GM20431 (cell line): ENCODE measurements at regions not wholly inside any gene's neighbourhood (a gene's known extent, or its start where the extent isn't known, plus 50 kb on each side); places are given as distances from the start of the nearest gene placed in this dataset.

Experiments used
- in situ Hi-C: fragments of 300-500 bp; cut with MseI, MboI; formaldehyde crosslinking; loops from one replicate; pipeline ENCODE4 v1.15.0; 2020; ENCODE audit warnings: low sequenced_read_pairs; ENCODE audit not compliant: unreplicated experiment

GRCh38 chr11:128238521-128239265 lies 348.7 kb downstream of the ETS1 start:
- in situ Hi-C loops, result no loop called here

DNA sequence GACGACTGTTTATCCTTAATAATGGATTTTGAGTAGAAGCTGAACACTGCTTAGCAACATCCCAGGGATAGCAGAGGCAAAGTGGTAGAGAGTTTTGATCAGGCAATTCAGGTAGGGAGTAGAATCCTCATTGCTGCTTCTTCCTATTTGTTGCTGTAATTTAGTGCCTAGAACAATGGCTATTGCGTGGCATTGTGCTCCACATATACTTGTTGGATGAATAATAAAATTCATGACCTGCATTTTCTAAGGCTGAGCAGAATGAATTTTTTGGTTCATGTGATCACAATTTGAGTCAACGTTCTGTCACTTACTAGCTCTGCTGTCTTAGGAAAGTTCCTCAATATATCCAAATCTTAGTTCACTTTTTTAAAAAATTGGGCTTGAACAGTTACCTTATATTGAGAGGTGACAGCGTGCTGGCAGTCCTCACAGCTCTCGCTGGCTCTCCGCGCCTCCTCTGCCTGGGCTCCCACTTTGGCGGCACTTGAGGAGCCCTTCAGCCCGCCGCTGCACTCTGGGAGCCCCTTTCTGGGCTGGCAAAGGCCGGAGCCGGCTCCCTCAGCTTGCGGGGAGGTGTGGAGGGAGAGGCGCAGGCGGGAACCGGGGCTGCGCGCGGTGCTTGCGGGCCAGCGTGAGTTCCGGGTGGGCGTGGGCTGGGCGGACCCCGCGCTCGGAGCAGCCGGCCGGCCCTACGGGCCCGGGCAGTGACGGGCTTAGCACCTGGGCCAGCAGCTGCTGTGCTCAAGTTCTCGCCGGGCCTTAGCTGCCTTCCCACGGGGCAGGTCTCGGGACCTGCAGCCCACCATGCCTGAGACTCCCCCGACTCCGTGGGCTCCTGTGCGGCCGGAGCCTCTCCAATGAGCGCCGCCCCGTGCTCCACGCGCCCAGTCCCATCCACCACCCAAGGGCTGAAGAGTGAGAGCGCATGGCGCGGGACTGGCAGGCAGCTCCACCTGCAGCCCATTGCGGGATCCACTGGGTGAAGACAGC lies 350.6 kb downstream of the ETS1 start:
- in situ Hi-C loops, result no loop called here

DNA sequence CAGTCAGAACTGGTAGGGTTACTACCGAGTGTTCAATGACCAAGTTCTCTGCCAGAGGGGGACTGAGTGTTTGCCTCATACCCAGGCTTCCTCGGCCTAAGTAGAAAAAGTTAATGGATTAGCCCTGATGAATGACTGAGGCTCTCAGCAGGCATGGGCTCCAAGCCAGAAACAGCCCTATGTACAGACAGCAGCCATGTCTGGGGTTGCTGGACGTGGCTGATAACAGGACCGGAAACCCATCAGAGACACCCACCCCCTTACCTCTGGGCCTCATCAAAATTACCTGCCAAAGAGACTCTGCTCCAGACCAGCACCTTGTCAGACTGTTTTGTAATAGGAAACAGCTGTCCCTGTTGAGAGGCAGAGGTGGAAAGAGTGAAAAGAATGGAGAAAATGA lies 351.4 kb downstream of the ETS1 start:
- in situ Hi-C loops, result no loop called here

DNA sequence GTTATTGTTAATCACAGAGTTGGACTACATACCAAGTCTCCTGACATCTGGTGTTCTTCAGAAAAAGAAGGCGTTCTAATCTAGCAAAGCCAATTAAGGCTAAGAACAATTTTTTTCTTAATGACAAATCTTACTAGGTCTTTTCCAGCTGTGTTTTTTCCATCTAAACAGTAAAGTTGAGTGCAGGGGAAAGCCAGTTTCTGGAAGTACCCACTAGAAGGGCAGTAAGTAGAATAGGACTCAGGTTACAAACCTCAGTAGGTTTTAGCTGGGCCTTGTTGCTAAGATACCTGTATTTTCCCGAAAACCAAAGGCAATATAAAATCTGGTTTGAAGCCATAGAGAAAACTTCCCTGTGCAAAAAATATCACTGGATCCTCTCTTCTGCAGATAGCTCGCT lies 351.9 kb downstream of the ETS1 start:
- in situ Hi-C loops, result no loop called here

- in situ Hi-C loops, result no loop called here
Observed at GRCh38 chr11:128234143-128234542, 353.2 kb downstream of the ETS1 start.

DNA sequence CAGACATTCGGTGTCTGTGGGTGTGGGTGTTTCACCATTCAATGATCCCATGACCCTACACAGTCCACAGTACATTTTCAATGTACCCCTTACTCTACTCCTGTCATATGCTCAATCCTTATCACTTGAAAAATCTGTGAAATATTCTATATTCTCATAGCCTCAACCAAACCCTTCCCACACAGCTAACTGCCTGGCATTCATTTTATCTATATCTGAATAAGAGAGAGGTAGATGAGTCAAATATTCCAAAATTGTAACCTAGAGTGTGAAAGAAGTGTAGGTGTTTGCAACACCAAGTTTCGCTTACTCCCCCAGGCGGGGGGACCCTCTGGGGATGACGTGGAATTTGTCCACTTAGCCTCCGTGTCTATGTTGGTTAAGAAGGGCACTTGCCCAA lies 354.8 kb downstream of the ETS1 start:
- in situ Hi-C loops, result no loop called here

- in situ Hi-C loops, result no loop called here
Observed at GRCh38 chr11:128231845-128232410, 355.4 kb downstream of the ETS1 start.

DNA sequence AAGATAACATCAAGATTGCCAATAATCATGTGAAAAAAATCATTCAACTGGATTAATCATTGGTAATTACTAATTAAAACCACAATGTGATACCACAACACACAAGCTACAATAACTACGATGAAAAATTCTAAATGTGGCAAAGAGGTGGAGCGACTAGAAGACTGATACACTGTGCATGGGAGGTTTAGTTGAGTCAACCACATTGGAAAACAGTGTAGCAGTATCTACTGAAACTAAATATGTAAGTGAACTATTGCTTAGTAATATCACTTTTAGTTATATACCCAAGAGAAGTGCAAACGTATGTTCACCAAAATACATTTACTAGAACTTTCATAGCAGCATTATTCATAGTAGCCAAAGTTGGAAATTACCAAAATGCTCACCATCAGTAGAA lies 359.9 kb downstream of the ETS1 start:
- in situ Hi-C loops, result no loop called here

- in situ Hi-C loops, result no loop called here
Observed at GRCh38 chr11:128226106-128226716, 361.1 kb downstream of the ETS1 start.

GRCh38 chr11:128222245-128222884 lies 365.0 kb downstream of the ETS1 start:
- in situ Hi-C loops, result no loop called here

- in situ Hi-C loops, result no loop called here
Observed at GRCh38 chr11:128219731-128220120, 367.6 kb downstream of the ETS1 start.

DNA sequence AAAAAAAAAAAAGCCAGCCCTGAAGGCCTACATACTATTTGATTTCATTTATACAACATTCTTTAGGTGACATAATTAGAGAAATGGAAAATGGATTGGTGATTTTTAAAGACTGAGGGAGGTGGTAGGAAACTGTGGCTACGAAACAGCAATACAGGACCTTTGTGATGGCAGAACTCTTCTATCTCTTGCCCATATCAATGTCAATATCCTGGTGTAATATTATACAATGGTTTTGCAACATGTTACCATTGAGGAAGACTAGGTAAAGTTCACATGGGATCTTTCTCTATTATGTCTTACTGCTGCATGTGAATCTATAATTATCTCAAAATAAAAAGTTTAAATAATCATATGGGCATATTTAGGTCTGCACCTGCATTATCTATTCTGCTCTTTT lies 371.2 kb downstream of the ETS1 start:
- in situ Hi-C loops, result no loop called here

DNA sequence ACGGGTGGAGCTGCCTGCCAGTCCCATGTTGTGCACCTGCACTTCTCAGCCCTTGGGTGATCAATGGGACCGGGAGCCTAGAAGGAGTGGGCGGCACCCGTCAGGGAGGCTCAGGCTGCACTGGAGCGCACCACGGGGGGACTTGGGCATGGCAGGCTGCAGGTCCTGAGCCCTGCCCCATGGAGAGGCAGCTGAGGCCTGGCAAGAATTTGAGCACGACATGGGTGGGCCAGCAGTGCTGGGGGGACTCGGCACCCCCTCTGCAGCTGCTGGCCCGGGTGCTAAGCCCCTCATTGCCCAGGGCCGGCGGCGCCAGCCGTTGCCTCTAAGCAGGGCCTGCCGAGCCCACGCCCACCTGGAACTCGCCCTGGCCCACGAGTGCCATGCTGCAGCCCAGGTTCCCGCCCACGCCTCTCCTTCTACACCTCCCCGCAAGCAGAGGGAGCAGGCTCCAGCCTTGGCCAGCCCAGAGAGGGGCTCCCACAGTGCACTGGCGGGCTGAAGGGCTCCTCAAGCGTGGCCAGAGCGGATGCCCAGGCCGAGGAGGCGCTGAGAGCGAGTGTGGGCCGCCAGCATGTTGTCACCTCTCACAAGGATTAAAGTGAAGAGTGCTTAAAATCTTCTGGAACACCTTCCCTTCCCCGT lies 372.0 kb downstream of the ETS1 start:
- in situ Hi-C loops, result no loop called here

- in situ Hi-C loops, result no loop called here
Observed at GRCh38 chr11:128214263-128214662, 373.1 kb downstream of the ETS1 start.

DNA sequence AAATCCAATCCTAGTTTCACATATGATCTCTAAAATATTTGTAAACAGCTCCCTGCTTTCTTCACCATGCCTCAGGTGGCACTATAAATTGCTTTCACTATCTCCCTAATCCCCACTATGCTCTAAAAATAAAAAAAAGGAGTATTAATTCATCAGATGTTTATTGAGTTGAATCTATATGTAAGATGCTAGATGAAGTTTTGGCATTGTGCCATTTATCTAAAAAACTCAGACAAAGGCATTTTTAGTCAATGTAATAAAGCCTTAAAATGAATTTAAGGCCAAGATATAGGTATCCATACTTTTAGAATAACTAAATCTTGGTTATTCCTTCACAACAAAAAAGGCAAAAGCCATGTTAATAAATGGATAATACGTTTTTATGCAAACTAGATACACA lies 373.9 kb downstream of the ETS1 start:
- in situ Hi-C loops, result no loop called here

DNA sequence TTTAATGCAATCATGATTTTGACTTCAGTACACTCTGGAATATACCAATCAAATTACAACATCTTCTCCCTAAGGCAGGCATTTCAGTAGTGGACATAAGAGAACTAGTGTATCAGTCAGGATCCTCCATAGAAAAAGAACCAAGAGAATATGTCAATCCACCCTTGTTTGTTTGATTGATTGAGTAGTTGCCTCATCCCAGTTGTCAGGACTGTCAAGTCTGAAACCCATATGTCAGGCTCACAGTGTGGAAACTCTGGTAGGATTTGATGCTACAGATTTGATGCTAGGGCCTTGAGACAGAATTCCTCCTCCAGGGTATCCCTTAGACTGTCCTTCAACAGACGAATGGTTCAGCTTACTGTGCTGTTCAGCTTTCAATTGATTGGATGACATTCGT lies 375.0 kb downstream of the ETS1 start:
- in situ Hi-C loops, result no loop called here

DNA sequence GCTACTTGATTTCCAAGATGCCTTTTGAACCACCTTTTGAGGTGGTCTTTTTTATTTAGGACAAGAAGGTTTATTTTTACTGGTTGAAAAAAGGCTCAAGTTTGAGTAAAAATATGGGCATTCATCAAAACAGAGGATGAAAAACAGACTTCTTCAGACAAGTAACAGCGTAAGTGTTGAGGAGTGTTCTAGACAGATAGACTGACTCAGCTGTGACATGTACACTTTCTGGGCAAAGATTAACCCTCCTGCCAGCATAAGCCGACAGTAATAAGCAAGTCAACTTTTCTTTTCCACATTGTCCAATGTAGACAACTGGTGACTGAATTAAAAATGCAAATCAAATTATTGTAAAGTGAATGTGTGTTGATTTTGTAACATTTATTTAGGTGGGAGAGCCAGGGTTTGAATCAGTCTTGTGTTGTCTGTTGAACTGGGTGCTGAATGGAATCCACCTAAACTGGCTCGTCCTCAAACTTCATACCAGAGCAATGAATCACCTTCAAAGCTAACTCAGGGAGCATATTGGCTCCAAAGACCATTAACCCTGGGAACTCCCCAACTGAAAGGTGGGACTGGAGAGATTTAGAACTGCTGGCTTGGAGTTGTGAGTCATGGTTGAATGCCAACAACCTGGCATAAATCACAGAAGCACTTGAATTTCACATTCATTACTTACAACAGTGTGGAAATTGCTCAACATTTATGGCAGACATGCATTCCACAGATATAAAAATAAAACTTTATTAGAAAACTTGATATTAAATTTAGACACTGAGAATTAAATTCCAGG lies 377.0 kb downstream of the ETS1 start:
- in situ Hi-C loops, result no loop called here

- in situ Hi-C loops, result no loop called here
Observed at GRCh38 chr11:128209138-128209435, 378.3 kb downstream of the ETS1 start.
